Keratinocyte (primary cell): ENCODE measurements at regions not wholly inside any gene's neighbourhood (a gene's known extent, or its start where the extent isn't known, plus 50 kb on each side); places are given as distances from the start of the nearest gene placed in this dataset.

Experiments
- CTCF ChIP-seq, 3 experiments: IDR thresholded peaks in 1 of 3; conservative IDR thresholded peaks in 1 of 3; optimal IDR thresholded peaks in 1 of 3; 2 replicates in 2 of 3; 3 replicates in 1 of 3; pipeline versions ENCODE3 to v1.5.1; 2011; ENCODE audit warnings: low read length in 3 of 3, mild to moderate bottlenecking in 3 of 3, moderate library complexity in 2 of 3, control low read depth in 1 of 3, inconsistent platforms in 1 of 3; ENCODE audit not compliant: insufficient read depth in 2 of 3; ENCODE audit errors: extremely low read depth in 1 of 3
- EZH2 ChIP-seq: IDR thresholded peaks from one replicate; pipeline ENCODE4 v1.6.1; 2012; ENCODE audit warnings: inconsistent platforms, mild to moderate bottlenecking, low read length, moderate library complexity

- TF ChIP-seq CTCF (optimal IDR thresholded peaks at IDR 0.05 in 1 of 3, IDR thresholded peaks at IDR 0.05 in 1 of 3, conservative IDR thresholded peaks at IDR 0.05 in 1 of 3; ENCODE audit: extremely low read depth in 1 of 3, insufficient read depth in 2 of 3, low read length in 3 of 3) (no peak), EZH2 (no peak)
Measured at GRCh38 chr12:75827061-75827460, 204.5 kb downstream of the PHLDA1 start.
